HG03565 (cell line): ENCODE measurements at regions not wholly inside any gene's neighbourhood (a gene's known extent, or its start where the extent isn't known, plus 50 kb on each side); places are given as distances from the start of the nearest gene placed in this dataset.

Experiments used
- ATAC-seq: cut with Tn5 transposase; IDR thresholded peaks from one replicate; pipeline ENCODE4 v1.9.1; 2021; ENCODE audit warnings: mild to moderate bottlenecking, moderate library complexity; ENCODE audit not compliant: unreplicated experiment

DNA sequence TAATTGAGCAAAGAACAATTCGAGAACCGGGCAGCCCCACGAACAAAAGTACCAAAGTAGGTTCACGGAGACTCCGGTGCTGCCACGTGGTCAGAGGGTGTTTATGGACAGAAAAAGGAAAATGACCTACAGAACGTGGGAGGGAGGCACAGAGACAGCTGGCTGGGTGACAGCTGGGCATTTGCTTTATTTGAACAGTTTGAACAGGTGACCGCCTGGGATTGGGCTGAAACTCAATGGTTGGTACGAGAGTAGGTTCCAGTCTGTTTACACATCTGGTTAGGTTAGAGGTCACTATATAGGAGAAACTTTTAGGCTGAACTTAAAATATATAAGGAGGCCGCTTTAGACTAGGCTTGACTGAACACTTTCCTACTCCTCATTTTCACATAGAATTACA lies 50.6 kb upstream of the CELF2 start:
- no peak for ATAC-seq

DNA sequence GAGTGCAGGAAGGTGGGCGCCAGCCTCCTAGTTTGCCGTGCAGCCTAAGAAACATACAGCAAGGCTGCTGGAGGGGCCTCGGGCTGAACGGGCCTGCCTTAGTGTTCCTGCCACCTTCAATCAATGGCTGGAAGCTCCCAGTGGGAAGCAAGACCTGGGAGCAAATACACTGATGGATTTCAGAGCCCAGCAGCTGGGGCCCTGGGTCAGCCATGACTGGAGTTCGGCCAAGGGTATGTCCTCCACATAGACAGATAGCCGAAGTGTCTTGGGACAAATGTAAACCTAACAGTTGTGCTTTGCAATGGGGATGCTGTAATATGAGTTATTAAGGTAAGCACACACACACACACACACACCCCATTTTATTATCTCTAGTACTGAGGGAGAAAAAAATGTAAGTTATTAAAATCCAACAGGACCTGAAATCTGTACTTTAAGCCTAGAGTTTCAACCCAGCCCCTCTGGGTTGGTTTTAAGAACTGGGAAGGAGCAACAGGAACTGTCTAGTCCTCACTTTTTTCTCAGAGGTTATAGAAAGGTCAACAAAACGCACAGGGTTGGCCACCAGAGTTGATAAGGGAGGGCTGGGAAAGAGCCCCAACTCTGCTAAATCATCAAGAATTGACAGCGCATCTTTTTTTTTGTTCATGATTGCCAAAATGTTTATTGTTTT lies 50.0 kb upstream of the CELF2 start:
- no peak for ATAC-seq
